ENCODE measurements at regions not wholly inside any gene's neighbourhood (a gene's known extent, or its start where the extent isn't known, plus 50 kb on each side); places are given as distances from the start of the nearest gene placed in this dataset.

- Mint-ChIP-seq H3K27me3 (peaks cover 3% of the 10 kb centered on the region), H3K4me1 (ENCODE audit: low read depth) (peaks cover 4% of the 10 kb centered on the region), H3K27ac (no peak overlapping the region), H3K36me3 (ENCODE audit: low read depth) (no peaks in the 10 kb centered on the region), H3K9me3 (peaks cover 7% of the 10 kb centered on the region), H3K4me3 (no peak overlapping the region)
- intact Hi-C loops (cut with micrococcal nuclease), result no loop called here
These were observed 486.9 kb downstream of the MIAT start for GRCh38 chr22:27144321-27144720.

GRCh38 chr22:27146866-27147633, 489.7 kb downstream of the MIAT start:
- Mint-ChIP-seq H3K27me3 (peaks cover 3% of the 10 kb centered on the region), H3K9me3 (peaks cover 7% of the 10 kb centered on the region), H3K27ac (no peak overlapping the region), H3K36me3 (ENCODE audit: low read depth) (no peaks in the 10 kb centered on the region), H3K4me1 (ENCODE audit: low read depth) (peaks cover 25% of the 10 kb centered on the region), H3K4me3 (no peak overlapping the region)
- intact Hi-C loops (cut with micrococcal nuclease), result no loop called here

- Mint-ChIP-seq H3K4me3 (no peak overlapping the region), H3K27me3 (peaks cover under 1% of the 10 kb centered on the region), H3K4me1 (ENCODE audit: low read depth) (peaks cover 26% of the 10 kb centered on the region), H3K36me3 (ENCODE audit: low read depth) (no peaks in the 10 kb centered on the region), H3K9me3 (peaks cover 7% of the 10 kb centered on the region), H3K27ac (no peak overlapping the region)
- intact Hi-C loops (cut with micrococcal nuclease), result no loop called here
These were observed 490.7 kb downstream of the MIAT start for GRCh38 chr22:27148055-27148454.

- peaks cover 7% of the 10 kb centered on the region for H3K9me3 Mint-ChIP-seq
- intact Hi-C loops (cut with micrococcal nuclease), result no loop called here
- H3K27me3 Mint-ChIP-seq, result no peaks in the 10 kb centered on the region
- peaks cover 26% of the 10 kb centered on the region for H3K4me1 Mint-ChIP-seq (ENCODE audit: low read depth)
- no peak overlapping the region for H3K4me3 Mint-ChIP-seq
- H3K36me3 Mint-ChIP-seq (ENCODE audit: low read depth), result no peaks in the 10 kb centered on the region
- no peak overlapping the region for H3K27ac Mint-ChIP-seq
These were observed 491.6 kb downstream of the MIAT start for GRCh38 chr22:27148886-27149470.

GRCh38 chr22:27149921-27150543, 492.6 kb downstream of the MIAT start:
- Mint-ChIP-seq H3K27me3 (no peaks in the 10 kb centered on the region), H3K27ac (peak overlapping the region; percentile 70), H3K9me3 (peaks cover 7% of the 10 kb centered on the region), H3K4me1 (ENCODE audit: low read depth) (peaks cover 27% of the 10 kb centered on the region), H3K36me3 (ENCODE audit: low read depth) (no peaks in the 10 kb centered on the region), H3K4me3 (peak overlapping the region; percentile 6)
- intact Hi-C loops (cut with micrococcal nuclease), result no loop called here

GRCh38 chr22:27150544-27150941, 493.2 kb downstream of the MIAT start:
- no peaks in the 10 kb centered on the region for H3K27me3 Mint-ChIP-seq
- H3K27ac Mint-ChIP-seq, result peak overlapping the region; percentile 70
- H3K36me3 Mint-ChIP-seq (ENCODE audit: low read depth), result no peaks in the 10 kb centered on the region
- no peak overlapping the region for H3K4me3 Mint-ChIP-seq
- peaks cover 27% of the 10 kb centered on the region for H3K4me1 Mint-ChIP-seq (ENCODE audit: low read depth)
- peaks cover 7% of the 10 kb centered on the region for H3K9me3 Mint-ChIP-seq
- intact Hi-C loops (cut with micrococcal nuclease), result no loop called here

- Mint-ChIP-seq H3K27ac (no peak overlapping the region), H3K4me1 (ENCODE audit: low read depth) (peaks cover 27% of the 10 kb centered on the region), H3K4me3 (no peak overlapping the region), H3K27me3 (no peaks in the 10 kb centered on the region), H3K36me3 (ENCODE audit: low read depth) (no peaks in the 10 kb centered on the region), H3K9me3 (peaks cover 7% of the 10 kb centered on the region)
- intact Hi-C loops (cut with micrococcal nuclease), result no loop called here
These were observed 494.0 kb downstream of the MIAT start for GRCh38 chr22:27151407-27151806.

- no peak overlapping the region for H3K27ac Mint-ChIP-seq
- intact Hi-C loops (cut with micrococcal nuclease), result no loop called here
- no peaks in the 10 kb centered on the region for H3K36me3 Mint-ChIP-seq (ENCODE audit: low read depth)
- peaks cover 2% of the 10 kb centered on the region for H3K27me3 Mint-ChIP-seq
- no peak overlapping the region for H3K4me3 Mint-ChIP-seq
- H3K4me1 Mint-ChIP-seq (ENCODE audit: low read depth), result peaks cover 27% of the 10 kb centered on the region
- H3K9me3 Mint-ChIP-seq, result peaks cover 7% of the 10 kb centered on the region
These were observed 494.6 kb downstream of the MIAT start for GRCh38 chr22:27152033-27152432.

GRCh38 chr22:27152883-27153282, 495.5 kb downstream of the MIAT start:
- no peaks in the 10 kb centered on the region for H3K36me3 Mint-ChIP-seq (ENCODE audit: low read depth)

GRCh38 chr22:27153386-27153785, 496.0 kb downstream of the MIAT start:
- intact Hi-C loops (cut with micrococcal nuclease), result no loop called here
- peaks cover 4% of the 10 kb centered on the region for H3K27me3 Mint-ChIP-seq
- peaks cover 27% of the 10 kb centered on the region for H3K4me1 Mint-ChIP-seq (ENCODE audit: low read depth)
- no peak overlapping the region for H3K4me3 Mint-ChIP-seq
- no peaks in the 10 kb centered on the region for H3K36me3 Mint-ChIP-seq (ENCODE audit: low read depth)
- peaks cover 7% of the 10 kb centered on the region for H3K9me3 Mint-ChIP-seq
- H3K27ac Mint-ChIP-seq, result no peak overlapping the region

More at GRCh38 chr22:27152883-27153282, 495.5 kb downstream of the MIAT start:
- H3K9me3 Mint-ChIP-seq, result peaks cover 7% of the 10 kb centered on the region
- no peak overlapping the region for H3K4me3 Mint-ChIP-seq
- H3K27me3 Mint-ChIP-seq, result peaks cover 2% of the 10 kb centered on the region
- H3K4me1 Mint-ChIP-seq (ENCODE audit: low read depth), result peaks cover 27% of the 10 kb centered on the region
- intact Hi-C loops (cut with micrococcal nuclease), result no loop called here
- no peak overlapping the region for H3K27ac Mint-ChIP-seq

GRCh38 chr22:27154717-27155116, 497.3 kb downstream of the MIAT start:
- H3K4me3 Mint-ChIP-seq, result no peak overlapping the region
- peaks cover 27% of the 10 kb centered on the region for H3K4me1 Mint-ChIP-seq (ENCODE audit: low read depth)
- intact Hi-C loops (cut with micrococcal nuclease), result no loop called here
- H3K27ac Mint-ChIP-seq, result peak overlapping the region; percentile 39
- no peaks in the 10 kb centered on the region for H3K36me3 Mint-ChIP-seq (ENCODE audit: low read depth)
- H3K9me3 Mint-ChIP-seq, result no peaks in the 10 kb centered on the region
- peaks cover 5% of the 10 kb centered on the region for H3K27me3 Mint-ChIP-seq

GRCh38 chr22:27156821-27157489, 499.6 kb downstream of the MIAT start:
- H3K9me3 Mint-ChIP-seq, result no peaks in the 10 kb centered on the region
- peaks cover 14% of the 10 kb centered on the region for H3K4me1 Mint-ChIP-seq (ENCODE audit: low read depth)
- intact Hi-C loops (cut with micrococcal nuclease), result no loop called here
- H3K4me3 Mint-ChIP-seq, result no peak overlapping the region
- H3K27ac Mint-ChIP-seq, result no peak overlapping the region
- no peaks in the 10 kb centered on the region for H3K36me3 Mint-ChIP-seq (ENCODE audit: low read depth)
- H3K27me3 Mint-ChIP-seq, result peaks cover 12% of the 10 kb centered on the region

GRCh38 chr22:27157666-27158370, 500.4 kb downstream of the MIAT start:
- intact Hi-C loops (cut with micrococcal nuclease), result no loop called here
- H3K27me3 Mint-ChIP-seq, result peaks cover 15% of the 10 kb centered on the region
- no peak overlapping the region for H3K4me3 Mint-ChIP-seq

More at GRCh38 chr22:27157666-27158370, 500.4 kb downstream of the MIAT start:
- Mint-ChIP-seq H3K27ac (no peak overlapping the region), H3K4me1 (ENCODE audit: low read depth) (peaks cover 12% of the 10 kb centered on the region), H3K9me3 (no peaks in the 10 kb centered on the region), H3K36me3 (ENCODE audit: low read depth) (no peaks in the 10 kb centered on the region)

All from dendritic cell treated with granulocyte-macrophage colony-stimulating factor and Interleukin-4, amounts not matched to agents 40 ng/mL and 50 ng/mL, for 4 days (primary cell).